ENCODE measurements at regions not wholly inside any gene's neighbourhood (a gene's known extent, or its start where the extent isn't known, plus 50 kb on each side); places are given as distances from the start of the nearest gene placed in this dataset.

GRCh38 chr2:158905341-158905740 lies 63.1 kb upstream of the TANC1 start:
- no peak for TF ChIP-seq CTCF (IDR thresholded peaks at IDR 0.05)
- TF ChIP-seq POLR2A (IDR thresholded peaks at IDR 0.05): no peak

Measured in uterus (tissue), 2 donors.